ENCODE measurements at regions not wholly inside any gene's neighbourhood (a gene's known extent, or its start where the extent isn't known, plus 50 kb on each side); places are given as distances from the start of the nearest gene placed in this dataset.

- TF ChIP-seq CTCF (IDR thresholded peaks at IDR 0.05), result peak; percentile 16 to 41 (median 31)
- no peak for TF ChIP-seq POLR2A (IDR thresholded peaks at IDR 0.05)
Observed at GRCh38 chr14:86961106-86961716, 1031.8 kb downstream of the GALC start.

Measured in right lobe of liver (tissue), 4 donors.